GM12878 (cell line): ENCODE measurements at regions not wholly inside any gene's neighbourhood (a gene's known extent, or its start where the extent isn't known, plus 50 kb on each side); places are given as distances from the start of the nearest gene placed in this dataset.

Source experiments
- CEBPB ChIP-seq, 2 experiments: fragments of 150-350 bp in 1 of 2; IDR thresholded peaks; 2 replicates each; pipeline ENCODE4 v1.6.1; 2012 to 2014; ENCODE audit warnings: low read depth in 2 of 2, low read length in 2 of 2, borderline replicate concordance in 1 of 2, inconsistent platforms in 1 of 2
- CREM ChIP-seq: IDR thresholded peaks from 2 replicates; pipeline ENCODE4 v1.6.1; 2014; ENCODE audit warnings: antibody characterized with exemption, low read depth
- HCFC1 ChIP-seq: fragments of 150-350 bp; IDR thresholded peaks from 2 replicates; pipeline ENCODE4 v1.6.1; 2014; ENCODE audit warnings: low read length
- IKZF1 ChIP-seq: fragments of 450-650 bp; conservative IDR thresholded peaks from 2 replicates; pipeline ENCODE4 v1.6.1; 2017; ENCODE audit warnings: antibody characterized with exemption, mild to moderate bottlenecking
- MYB ChIP-seq: fragments of 150-350 bp; IDR thresholded peaks from 2 replicates; pipeline ENCODE4 v1.6.1; 2014; ENCODE audit warnings: mild to moderate bottlenecking, low read depth, low read length, borderline replicate concordance
- POLR2A ChIP-seq: IDR thresholded peaks from 2 replicates; pipeline ENCODE4 v1.6.1; 2011; ENCODE audit warnings: low read depth, mild to moderate bottlenecking, low read length
- POLR2AphosphoS2 ChIP-seq: IDR thresholded peaks from 2 replicates; pipeline ENCODE4 v1.6.1; 2011; ENCODE audit warnings: low read depth, mild to moderate bottlenecking, low read length, improper control_type of control experiment, moderate library complexity
- RB1 ChIP-seq: fragments of 450-650 bp; formaldehyde crosslinking; IDR thresholded peaks from 2 replicates; pipeline ENCODE4 v1.6.1; 2017; ENCODE audit warnings: mild to moderate bottlenecking, borderline replicate concordance
- SP1 ChIP-seq: IDR thresholded peaks from one replicate; pipeline ENCODE4 v1.6.1; 2011; ENCODE audit warnings: low read depth, low read length
- TAF1 ChIP-seq: IDR thresholded peaks from 2 replicates; pipeline ENCODE4 v1.6.1; 2011; ENCODE audit warnings: mild to moderate bottlenecking, low read depth, low read length, borderline replicate concordance
- YY1 ChIP-seq: IDR thresholded peaks from 2 replicates; pipeline ENCODE4 v1.6.1; 2011; ENCODE audit warnings: low read depth, mild to moderate bottlenecking, low read length
- ZNF274 ChIP-seq: IDR thresholded peaks from one replicate; pipeline ENCODE4 v1.8.0; 2011; ENCODE audit not compliant: insufficient read length, insufficient read depth
- ZZZ3 ChIP-seq: IDR thresholded peaks from 2 replicates; pipeline ENCODE4 v1.6.1; 2011; ENCODE audit warnings: low read depth; ENCODE audit not compliant: control insufficient read depth, insufficient read length
- TF ChIP-seq, protein P1 (sequence below), 3 experiments: IDR thresholded peaks in 2 of 3; conservative IDR thresholded peaks in 1 of 3; 2 replicates each; pipeline ENCODE4 v1.5.1; 2011; ENCODE audit warnings: low read depth in 3 of 3, low read length in 3 of 3, mild to moderate bottlenecking in 3 of 3, control low read depth in 2 of 3, moderate library complexity in 2 of 3, inconsistent platforms in 1 of 3, mixed read lengths in 1 of 3; ENCODE audit not compliant: control insufficient read depth in 2 of 3, insufficient read depth in 1 of 3; ENCODE audit errors: extremely low read depth in 1 of 3

DNA sequence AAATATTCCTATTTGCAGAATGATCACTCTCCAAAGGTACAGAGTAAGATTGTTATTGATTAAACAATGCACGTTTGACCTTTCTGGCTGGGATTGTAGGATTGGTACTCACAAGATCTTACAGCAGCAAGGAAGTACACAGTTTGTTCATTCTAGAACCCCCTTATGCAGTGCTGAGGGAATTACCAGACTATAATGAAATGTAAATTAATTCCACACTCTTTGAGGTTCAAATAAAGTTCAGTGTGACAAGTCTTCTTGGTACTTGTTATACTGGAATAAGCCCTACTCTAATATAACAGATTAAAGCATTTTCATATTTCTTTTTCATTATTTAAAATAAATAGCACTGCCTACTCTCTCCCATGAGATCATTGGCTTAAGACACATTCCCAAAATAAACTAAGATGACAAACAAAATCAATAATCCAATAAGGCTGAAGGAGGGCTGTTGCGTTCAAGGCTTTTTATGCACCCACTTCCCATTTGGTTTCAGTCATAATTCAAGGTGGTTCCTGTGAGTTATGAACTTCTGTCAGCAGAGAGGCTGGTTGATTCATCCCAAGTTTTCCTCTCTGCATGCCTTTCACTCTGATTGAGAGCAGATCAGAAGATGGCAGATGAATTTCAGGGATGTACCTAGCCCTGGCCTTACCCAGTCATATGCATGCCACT lies 881.5 kb downstream of the C6orf118 start:
- TF ChIP-seq, protein P1, sequence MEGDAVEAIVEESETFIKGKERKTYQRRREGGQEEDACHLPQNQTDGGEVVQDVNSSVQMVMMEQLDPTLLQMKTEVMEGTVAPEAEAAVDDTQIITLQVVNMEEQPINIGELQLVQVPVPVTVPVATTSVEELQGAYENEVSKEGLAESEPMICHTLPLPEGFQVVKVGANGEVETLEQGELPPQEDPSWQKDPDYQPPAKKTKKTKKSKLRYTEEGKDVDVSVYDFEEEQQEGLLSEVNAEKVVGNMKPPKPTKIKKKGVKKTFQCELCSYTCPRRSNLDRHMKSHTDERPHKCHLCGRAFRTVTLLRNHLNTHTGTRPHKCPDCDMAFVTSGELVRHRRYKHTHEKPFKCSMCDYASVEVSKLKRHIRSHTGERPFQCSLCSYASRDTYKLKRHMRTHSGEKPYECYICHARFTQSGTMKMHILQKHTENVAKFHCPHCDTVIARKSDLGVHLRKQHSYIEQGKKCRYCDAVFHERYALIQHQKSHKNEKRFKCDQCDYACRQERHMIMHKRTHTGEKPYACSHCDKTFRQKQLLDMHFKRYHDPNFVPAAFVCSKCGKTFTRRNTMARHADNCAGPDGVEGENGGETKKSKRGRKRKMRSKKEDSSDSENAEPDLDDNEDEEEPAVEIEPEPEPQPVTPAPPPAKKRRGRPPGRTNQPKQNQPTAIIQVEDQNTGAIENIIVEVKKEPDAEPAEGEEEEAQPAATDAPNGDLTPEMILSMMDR (IDR thresholded peaks at IDR 0.05 in 2 of 3, conservative IDR thresholded peaks at IDR 0.05 in 1 of 3; ENCODE audit: control insufficient read depth in 2 of 3, extremely low read depth in 1 of 3, insufficient read depth in 1 of 3, low read depth in 3 of 3, low read length in 3 of 3), result no peak
- no peak for TF ChIP-seq CEBPB (IDR thresholded peaks at IDR 0.05; ENCODE audit: borderline replicate concordance in 1 of 2, low read depth in 2 of 2, low read length in 2 of 2)
- TF ChIP-seq RB1, result no peak
- no peak for TF ChIP-seq IKZF1
- no peak for TF ChIP-seq MYB
- TF ChIP-seq YY1, result no peak
- TF ChIP-seq SP1, result no peak
- no peak for TF ChIP-seq HCFC1
- no peak for TF ChIP-seq ZNF274
- TF ChIP-seq CREM, result no peak
- TF ChIP-seq POLR2A, result no peak
- TF ChIP-seq ZZZ3, result no peak
- no peak for TF ChIP-seq POLR2AphosphoS2
- no peak for TF ChIP-seq TAF1
